Testis (tissue), 2 donors: ENCODE measurements at regions not wholly inside any gene's neighbourhood (a gene's known extent, or its start where the extent isn't known, plus 50 kb on each side); places are given as distances from the start of the nearest gene placed in this dataset.

Experiments used
- POLR2A ChIP-seq: fragments of 450-650 bp; IDR thresholded peaks from one replicate; pipeline ENCODE4 v1.6.1; 2017; ENCODE audit warnings: antibody characterized with exemption, mild to moderate bottlenecking, moderate library complexity
- TF ChIP-seq, protein P1 (sequence below), 3 experiments: fragments of 450-650 bp in 2 of 3; fragments of 200-600 bp in 1 of 3; sonication (generic) in 1 of 3; IDR thresholded peaks; one replicate each; pipeline ENCODE4 v1.5.1; 2016 to 2019; ENCODE audit warnings: antibody characterized with exemption in 3 of 3, mild to moderate bottlenecking in 2 of 3, moderate library complexity in 1 of 3

DNA sequence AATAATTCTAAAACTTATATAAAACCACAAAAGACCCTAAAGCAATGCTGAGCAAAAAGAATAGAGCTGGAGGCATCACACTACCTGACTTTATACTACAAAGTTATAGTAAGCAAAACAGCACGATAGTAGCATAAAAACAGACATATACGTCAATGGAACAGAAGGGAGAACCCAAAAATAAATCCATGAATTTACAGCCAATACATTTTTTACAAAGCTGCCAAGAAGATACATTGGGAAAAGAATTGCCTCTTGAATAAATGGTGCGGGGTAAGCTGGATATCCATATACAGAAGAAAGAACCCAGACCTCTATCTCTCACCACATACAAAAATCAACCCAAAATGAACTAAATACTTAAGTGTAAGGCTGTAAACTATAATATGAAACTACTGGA is 51.3 kb upstream of the KRTAP11-1 start:
- TF ChIP-seq, protein P1, sequence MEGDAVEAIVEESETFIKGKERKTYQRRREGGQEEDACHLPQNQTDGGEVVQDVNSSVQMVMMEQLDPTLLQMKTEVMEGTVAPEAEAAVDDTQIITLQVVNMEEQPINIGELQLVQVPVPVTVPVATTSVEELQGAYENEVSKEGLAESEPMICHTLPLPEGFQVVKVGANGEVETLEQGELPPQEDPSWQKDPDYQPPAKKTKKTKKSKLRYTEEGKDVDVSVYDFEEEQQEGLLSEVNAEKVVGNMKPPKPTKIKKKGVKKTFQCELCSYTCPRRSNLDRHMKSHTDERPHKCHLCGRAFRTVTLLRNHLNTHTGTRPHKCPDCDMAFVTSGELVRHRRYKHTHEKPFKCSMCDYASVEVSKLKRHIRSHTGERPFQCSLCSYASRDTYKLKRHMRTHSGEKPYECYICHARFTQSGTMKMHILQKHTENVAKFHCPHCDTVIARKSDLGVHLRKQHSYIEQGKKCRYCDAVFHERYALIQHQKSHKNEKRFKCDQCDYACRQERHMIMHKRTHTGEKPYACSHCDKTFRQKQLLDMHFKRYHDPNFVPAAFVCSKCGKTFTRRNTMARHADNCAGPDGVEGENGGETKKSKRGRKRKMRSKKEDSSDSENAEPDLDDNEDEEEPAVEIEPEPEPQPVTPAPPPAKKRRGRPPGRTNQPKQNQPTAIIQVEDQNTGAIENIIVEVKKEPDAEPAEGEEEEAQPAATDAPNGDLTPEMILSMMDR (IDR thresholded peaks at IDR 0.05): no peak
- no peak for TF ChIP-seq POLR2A
